Activated CD8-positive, alpha-beta memory T cell treated with anti-CD3 and anti-CD28 coated beads, Interleukin-2, amount 10 ng/mL, durations not matched to agents 7 days and 5 days (primary cell): ENCODE measurements at regions not wholly inside any gene's neighbourhood (a gene's known extent, or its start where the extent isn't known, plus 50 kb on each side); places are given as distances from the start of the nearest gene placed in this dataset.
"Not testable (repeated sequence)": the region's sequence is repeated elsewhere in the genome, so short reads cannot be mapped to it uniquely, and the experiment has no call there.

Source experiments
- ATAC-seq: fragments of 150-1000 bp; cut with Tn5 transposase; one replicate; pipeline ENCODE4 v1.10.0; 2021; ENCODE audit warnings: moderate library complexity
- CTCF ChIA-PET: fragments of 350-600 bp; sonication (Branson Sonifier 250); formaldehyde crosslinking; loops from one replicate; lab custom pipeline; 2021; ENCODE audit warnings: antibody characterized with exemption; lab: Charles Lee
- DNase-seq: peaks from one replicate; pipeline ENCODE4 v3.0.0-alpha.2; 2020
- H3K27ac Mint-ChIP-seq: one replicate; pipeline ENCODE4 v1.8.0; 2021; ENCODE audit warnings: mild to moderate bottlenecking, mixed read lengths
- H3K27me3 Mint-ChIP-seq: one replicate; pipeline ENCODE4 v1.8.0; 2021; ENCODE audit warnings: mixed read lengths
- H3K36me3 Mint-ChIP-seq: one replicate; pipeline ENCODE4 v1.8.0; 2021; ENCODE audit warnings: mild to moderate bottlenecking, mixed read lengths
- H3K4me1 Mint-ChIP-seq: one replicate; pipeline ENCODE4 v1.8.0; 2021; ENCODE audit warnings: mixed read lengths
- H3K4me3 Mint-ChIP-seq: one replicate; pipeline ENCODE4 v1.8.0; 2021; ENCODE audit warnings: mild to moderate bottlenecking, moderate library complexity, mixed read lengths
- H3K9me3 Mint-ChIP-seq: one replicate; pipeline ENCODE4 v1.8.0; 2022; ENCODE audit warnings: low read depth, mixed read lengths

DNA sequence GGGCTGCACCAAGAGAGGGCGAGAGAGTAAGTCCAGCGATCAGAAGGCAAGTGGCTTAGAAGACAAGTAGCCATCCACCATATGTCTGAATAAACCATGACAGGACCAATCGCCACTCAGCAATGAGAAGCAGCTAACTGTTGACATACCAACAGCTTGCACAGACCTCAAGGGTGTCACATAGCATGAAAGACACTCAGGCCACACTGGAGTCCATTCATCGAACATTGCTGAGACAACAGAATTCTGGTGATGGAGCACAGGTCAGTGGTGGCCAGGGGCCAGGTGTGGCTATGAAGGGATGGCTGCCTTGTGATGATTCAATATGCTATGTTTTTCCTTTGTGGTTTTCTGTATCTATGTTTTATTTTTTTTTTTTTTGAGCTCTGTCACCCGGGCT lies 236.2 kb upstream of the FRG2C start:
- H3K9me3 Mint-ChIP-seq, H3K36me3 Mint-ChIP-seq, DNase-seq, H3K27me3 Mint-ChIP-seq, CTCF ChIA-PET, H3K27ac Mint-ChIP-seq, H3K4me3 Mint-ChIP-seq, ATAC-seq: not testable (repeated sequence)
- H3K4me1 Mint-ChIP-seq, result peaks cover 12% of the 10 kb centered on the region

DNA sequence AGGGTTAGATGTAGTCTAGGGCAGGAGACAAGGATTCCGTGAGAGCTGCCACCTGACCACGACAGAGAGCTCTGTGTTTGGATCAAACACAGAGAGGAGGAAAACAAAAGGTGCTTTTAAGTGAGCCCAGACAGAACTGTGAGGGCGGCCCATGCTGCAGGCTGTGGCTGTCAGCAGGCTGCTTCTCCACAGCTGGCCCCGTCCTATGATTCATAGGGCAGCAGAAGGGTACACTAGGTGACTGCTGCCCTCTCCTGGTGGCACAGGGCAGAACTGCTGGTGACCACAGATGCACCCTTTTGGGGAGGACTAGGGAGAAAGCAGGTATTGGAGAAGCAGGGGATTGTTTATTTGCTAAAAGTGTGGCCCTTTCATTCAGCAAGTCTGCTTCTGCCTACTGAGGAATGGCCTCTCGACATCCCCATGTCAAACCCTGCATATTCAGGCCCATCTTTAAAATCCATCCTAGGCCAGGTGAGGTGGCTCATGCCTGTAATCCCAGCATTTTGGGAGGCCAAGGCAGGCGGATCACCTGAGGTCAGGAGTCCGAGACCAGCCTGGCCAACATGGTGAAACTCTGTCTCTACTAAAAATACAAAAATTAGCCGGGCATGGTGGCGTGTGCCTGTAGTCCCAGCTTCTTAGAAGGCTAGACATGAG lies 234.4 kb upstream of the FRG2C start:
- not testable (repeated sequence) for H3K36me3 Mint-ChIP-seq, H3K4me3 Mint-ChIP-seq, H3K27me3 Mint-ChIP-seq, H3K9me3 Mint-ChIP-seq
- peak; percentile 47 for ATAC-seq
- CTCF ChIA-PET, result interaction anchor here (1.0 to 2.5 kb wide), 2 partner anchors 8 to 238 kb away, joined by 4 to 17 read pairs; no protein-coding TSS in a partner anchor
- H3K4me1 Mint-ChIP-seq, result peaks cover 27% of the 10 kb centered on the region
- H3K27ac Mint-ChIP-seq, result peak overlapping the region; percentile 64
- DNase-seq, result peak; percentile 83

DNA sequence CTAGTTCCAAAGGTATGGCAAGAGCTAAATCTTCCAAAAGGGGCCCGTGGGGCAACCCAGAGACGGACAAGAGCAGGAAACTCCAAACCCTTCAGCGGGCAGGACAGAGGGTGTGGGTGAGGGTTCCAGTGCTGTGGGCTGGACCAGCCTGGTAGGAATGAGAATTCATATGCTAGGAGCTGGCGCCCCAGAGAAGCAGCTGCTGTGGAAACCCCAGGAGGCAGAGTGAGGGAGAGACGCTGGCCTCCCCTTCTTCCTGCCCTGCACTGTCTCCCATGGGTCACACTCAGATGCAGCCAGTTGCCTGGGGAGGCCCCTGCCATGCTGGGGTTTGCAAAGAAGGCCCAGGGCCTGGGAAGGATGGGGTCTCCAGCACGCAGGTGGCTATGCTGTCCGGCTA lies 233.7 kb upstream of the FRG2C start:
- peaks cover 27% of the 10 kb centered on the region for H3K4me1 Mint-ChIP-seq
- CTCF ChIA-PET, result interaction anchor here (1.0 to 2.5 kb wide), 2 partner anchors 9 to 238 kb away, joined by 4 to 17 read pairs; no protein-coding TSS in a partner anchor
- H3K27me3 Mint-ChIP-seq, H3K9me3 Mint-ChIP-seq, ATAC-seq, H3K4me3 Mint-ChIP-seq, H3K27ac Mint-ChIP-seq, H3K36me3 Mint-ChIP-seq, DNase-seq: not testable (repeated sequence)

DNA sequence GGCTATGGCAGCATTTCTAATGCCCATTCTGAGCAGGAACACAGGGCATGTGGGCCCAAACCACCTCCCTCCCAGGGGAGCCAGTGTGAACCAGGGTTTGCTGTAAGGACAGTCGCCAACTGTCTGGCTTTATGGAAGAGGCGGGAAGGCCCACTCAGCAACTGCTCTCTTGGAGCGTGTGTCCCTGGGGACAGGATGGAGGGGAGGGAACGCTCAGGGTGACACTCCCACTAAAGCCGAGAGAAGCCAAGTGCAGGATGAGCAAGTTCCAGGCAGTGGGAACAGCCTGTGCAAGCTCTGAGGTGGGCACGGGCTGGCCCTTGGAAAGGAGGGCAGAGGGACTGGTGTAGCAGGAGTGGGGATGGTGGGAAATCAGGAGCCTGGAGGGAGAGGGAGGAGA lies 233.0 kb upstream of the FRG2C start:
- H3K4me3 Mint-ChIP-seq, H3K27me3 Mint-ChIP-seq, ATAC-seq, DNase-seq, H3K36me3 Mint-ChIP-seq, H3K9me3 Mint-ChIP-seq, H3K27ac Mint-ChIP-seq: not testable (repeated sequence)
- H3K4me1 Mint-ChIP-seq, result peaks cover 29% of the 10 kb centered on the region
- CTCF ChIA-PET, result interaction anchor here (1.0 to 2.5 kb wide), 2 partner anchors 10 to 239 kb away, joined by 4 to 17 read pairs; no protein-coding TSS in a partner anchor

DNA sequence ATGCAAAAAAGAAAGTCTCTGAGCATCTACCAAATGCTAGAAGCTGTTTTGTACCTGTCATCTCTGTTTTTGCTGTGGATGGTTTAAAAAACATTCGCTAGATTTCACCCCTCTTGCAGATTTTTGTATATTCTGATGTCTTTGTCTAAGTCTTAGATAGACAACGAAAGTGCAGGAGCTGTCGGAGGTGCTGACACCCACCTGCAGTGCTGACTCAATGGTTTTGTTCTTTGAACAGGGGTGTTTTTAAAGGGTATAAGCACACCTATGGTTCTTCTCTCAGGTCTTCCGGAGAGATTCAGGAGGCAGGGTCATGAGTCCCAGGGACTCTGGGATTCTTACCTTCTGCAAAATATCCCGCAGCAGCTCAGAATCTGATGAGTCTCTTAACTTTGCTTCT lies 231.7 kb upstream of the FRG2C start:
- H3K4me1 Mint-ChIP-seq, result peaks cover 34% of the 10 kb centered on the region
- H3K36me3 Mint-ChIP-seq, result not testable (repeated sequence)

DNA sequence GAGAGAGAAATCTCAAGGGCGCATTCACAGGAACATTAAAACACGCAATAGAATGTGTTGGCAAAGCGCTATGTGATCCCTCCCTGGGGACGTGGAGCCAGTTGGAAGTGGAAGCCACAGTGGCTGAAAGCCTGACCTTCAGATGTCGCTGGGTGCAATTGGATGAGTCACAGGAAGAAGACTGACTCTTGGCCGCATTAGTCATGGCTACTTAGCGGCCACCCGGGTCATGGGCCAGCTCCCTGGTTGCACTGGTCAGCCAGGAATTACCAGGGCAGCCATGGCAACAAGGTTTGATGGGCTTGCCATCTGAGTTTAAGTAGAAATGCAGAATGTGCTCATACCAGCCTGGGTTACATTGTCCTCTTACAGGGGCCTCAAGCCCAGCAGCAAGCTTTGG lies 231.2 kb upstream of the FRG2C start:
- CTCF ChIA-PET, result interaction anchor here (0.8 kb wide), 1 partner anchor 1925 kb away, joined by 3 read pairs; no protein-coding TSS in a partner anchor
- not testable (repeated sequence) for H3K27me3 Mint-ChIP-seq, H3K4me3 Mint-ChIP-seq, H3K36me3 Mint-ChIP-seq, H3K9me3 Mint-ChIP-seq, DNase-seq, ATAC-seq, H3K27ac Mint-ChIP-seq
- H3K4me1 Mint-ChIP-seq, result peaks cover 34% of the 10 kb centered on the region

More for the DNA sequence above, 231.7 kb upstream of the FRG2C start:
- not testable (repeated sequence) for H3K9me3 Mint-ChIP-seq, H3K4me3 Mint-ChIP-seq, H3K27ac Mint-ChIP-seq, DNase-seq, ATAC-seq, H3K27me3 Mint-ChIP-seq
- CTCF ChIA-PET, result interaction anchor here (0.8 kb wide), 1 partner anchor 1925 kb away, joined by 3 read pairs; no protein-coding TSS in a partner anchor

DNA sequence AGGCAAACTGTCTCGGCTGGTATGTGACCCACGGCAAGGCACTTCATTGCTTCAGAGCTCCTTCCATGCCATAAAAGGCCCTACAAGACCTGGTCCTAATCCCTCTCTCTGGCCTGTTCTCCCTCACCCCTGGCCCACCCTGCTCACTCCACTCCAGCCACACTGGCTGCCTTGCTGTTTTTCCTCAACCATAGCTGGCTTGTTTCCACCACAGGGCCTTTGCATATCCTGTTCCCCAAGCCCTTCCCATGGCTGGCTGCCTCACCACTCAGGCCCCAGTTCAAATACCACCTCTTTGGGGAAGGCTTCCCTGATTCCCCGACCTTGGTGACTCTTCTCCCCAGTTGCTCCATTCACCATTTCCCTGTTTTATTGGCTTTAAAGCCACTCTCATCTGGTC lies 230.8 kb upstream of the FRG2C start:
- CTCF ChIA-PET, result interaction anchor here (0.8 kb wide), 1 partner anchor 1925 kb away, joined by 3 read pairs; no protein-coding TSS in a partner anchor
- H3K9me3 Mint-ChIP-seq, DNase-seq, H3K27me3 Mint-ChIP-seq, H3K36me3 Mint-ChIP-seq, ATAC-seq, H3K4me3 Mint-ChIP-seq: not testable (repeated sequence)
- H3K27ac Mint-ChIP-seq, result peak overlapping the region; percentile 24
- H3K4me1 Mint-ChIP-seq, result peaks cover 34% of the 10 kb centered on the region

DNA sequence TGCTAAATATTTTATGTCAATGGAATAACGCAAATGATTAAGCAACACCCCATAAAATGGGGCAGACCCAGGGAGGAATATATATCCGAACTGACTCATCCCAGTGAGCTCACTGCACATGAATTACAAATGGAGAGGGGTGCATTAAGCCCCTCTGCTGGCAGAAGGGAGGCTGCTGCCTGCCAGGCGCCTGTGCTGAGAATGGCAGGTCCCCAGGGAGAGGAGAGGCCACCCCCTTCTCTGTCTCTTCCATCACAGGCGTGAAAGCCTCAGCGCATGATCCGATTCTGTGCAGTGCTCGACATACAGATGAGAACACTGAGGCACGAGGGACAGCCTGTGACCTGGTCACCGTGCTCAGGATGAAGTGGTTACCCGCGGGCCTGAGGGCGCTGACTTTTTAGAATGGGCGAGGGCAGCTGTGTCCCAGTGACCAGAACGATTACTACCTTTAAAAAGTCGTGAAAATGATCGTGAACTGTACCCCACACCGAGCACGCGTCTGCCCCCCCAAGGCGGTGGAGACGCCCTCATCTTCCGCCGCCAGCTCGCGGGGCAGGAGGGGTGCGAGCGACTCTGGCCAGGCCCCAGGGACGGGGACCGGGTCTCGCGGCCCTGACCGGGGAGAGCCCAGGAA lies 229.7 kb upstream of the FRG2C start:
- H3K36me3 Mint-ChIP-seq, ATAC-seq, H3K9me3 Mint-ChIP-seq, H3K27me3 Mint-ChIP-seq, DNase-seq: not testable (repeated sequence)
- CTCF ChIA-PET, result interaction anchor here (1.2 to 1.4 kb wide), 2 partner anchors 11 to 12 kb away, joined by 3 read pairs; no protein-coding TSS in a partner anchor
- Mint-ChIP-seq H3K4me3 (peak overlapping the region; percentile 94), H3K27ac (peak overlapping the region; percentile 78), H3K4me1 (peaks cover 28% of the 10 kb centered on the region)

DNA sequence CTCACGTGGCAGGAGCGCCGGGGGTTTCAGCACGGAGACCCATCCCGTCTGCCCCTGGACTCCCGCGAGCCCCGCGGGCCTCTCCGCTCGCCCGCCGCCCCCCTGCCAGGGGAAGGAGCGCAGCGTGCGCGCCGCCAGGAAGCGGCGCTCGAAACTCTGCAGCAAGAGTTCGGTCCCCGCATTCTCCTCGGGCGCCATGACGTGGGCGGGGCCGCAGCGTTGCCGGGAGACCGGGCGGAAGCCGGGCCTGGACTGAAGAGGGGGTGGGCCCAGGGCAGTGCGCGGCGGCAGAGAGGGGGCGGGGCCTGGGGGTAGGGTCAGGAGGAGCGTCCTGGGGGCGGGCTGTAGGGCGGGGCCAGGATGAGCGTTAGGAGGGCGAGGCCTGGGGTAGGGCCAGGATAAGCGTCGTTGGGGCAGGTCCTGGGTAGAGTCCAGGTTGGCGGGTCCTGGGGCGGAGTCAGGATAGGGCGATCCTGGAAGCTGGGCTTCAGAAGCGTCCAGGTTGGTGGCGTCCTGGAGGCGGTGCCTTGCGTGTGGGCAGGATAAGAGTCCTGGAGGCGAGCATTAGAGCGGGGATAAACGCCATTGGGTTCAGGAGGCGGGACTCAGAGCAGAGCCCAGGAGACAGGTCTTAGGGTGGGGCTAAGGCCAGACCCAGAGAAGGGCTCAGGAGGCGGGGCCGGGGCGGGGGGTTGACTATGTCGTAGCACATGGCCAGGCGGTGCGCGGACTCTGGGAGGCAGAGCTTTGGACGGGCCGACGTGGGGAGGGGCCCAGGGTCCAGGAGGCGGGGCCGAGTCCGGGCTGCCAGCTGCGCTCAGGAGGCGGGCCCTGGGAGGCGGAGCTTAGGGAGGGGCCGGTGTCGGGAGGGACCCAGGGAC lies 229.0 kb upstream of the FRG2C start:
- DNase-seq, result peak; percentile 98
- peak; percentile 100 for ATAC-seq
- H3K9me3 Mint-ChIP-seq, H3K36me3 Mint-ChIP-seq, H3K27me3 Mint-ChIP-seq: not testable (repeated sequence)
- CTCF ChIA-PET, result interaction anchor here (1.2 to 1.4 kb wide), 2 partner anchors 10 to 13 kb away, joined by 3 read pairs; no protein-coding TSS in a partner anchor
- Mint-ChIP-seq H3K27ac (peak overlapping the region; percentile 100), H3K4me1 (peaks cover 24% of the 10 kb centered on the region), H3K4me3 (peak overlapping the region; percentile 94)

DNA sequence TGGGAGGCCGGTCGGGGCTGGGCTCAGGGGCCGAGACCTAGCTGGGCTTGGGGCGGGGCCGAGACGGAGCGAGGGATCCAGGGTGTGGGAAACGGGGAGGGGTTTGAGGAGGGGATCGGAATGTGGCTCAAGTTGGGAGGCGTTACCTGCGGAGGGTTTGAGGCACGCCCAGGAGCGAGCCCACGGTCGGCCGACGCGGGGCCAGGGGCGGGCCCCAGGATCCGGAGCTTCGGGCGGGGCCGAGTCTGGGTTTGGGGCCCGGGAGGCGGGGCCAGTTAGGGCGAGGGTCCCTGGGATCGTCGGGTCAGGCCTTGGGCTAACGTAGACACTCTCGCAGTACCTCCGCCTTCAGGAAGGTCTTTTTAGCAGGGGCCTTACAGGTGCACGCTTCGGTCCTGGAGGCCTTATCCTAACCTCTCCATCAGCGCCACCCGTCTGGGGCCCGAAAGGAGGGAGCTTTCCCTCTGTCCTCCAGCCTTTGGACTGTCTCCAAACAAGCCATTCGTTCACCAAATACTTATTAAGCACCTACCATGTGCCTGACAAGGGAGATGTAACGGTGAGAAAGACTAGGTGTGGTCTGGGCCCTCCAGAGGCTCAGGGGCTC lies 228.2 kb upstream of the FRG2C start:
- Mint-ChIP-seq H3K27ac (peak overlapping the region; percentile 100), H3K4me1 (peaks cover 24% of the 10 kb centered on the region), H3K4me3 (peak overlapping the region; percentile 94)
- not testable (repeated sequence) for DNase-seq, H3K27me3 Mint-ChIP-seq, H3K36me3 Mint-ChIP-seq, ATAC-seq, H3K9me3 Mint-ChIP-seq
- CTCF ChIA-PET, result interaction anchor here (1.4 kb wide), 1 partner anchor 14 kb away, joined by 3 read pairs; no protein-coding TSS in a partner anchor

DNA sequence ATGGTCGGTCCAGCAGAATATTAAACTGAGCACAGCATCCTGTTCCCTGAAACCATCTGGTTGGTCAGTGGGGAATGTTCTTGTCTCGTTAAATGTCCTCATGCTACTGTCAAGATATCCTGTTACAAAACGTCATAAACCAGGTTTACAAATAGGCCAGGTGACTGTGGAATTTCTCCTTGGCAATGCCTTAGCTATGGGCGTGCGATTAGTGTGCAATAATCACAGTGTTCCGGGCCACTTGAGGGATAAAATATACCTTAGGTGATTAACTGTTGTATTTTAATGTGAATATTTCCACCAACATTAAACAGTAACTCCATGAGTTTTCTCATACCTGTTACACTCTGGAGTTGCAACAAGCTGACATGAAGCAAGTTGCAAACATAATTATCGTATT lies 223.1 kb upstream of the FRG2C start:
- H3K4me1 Mint-ChIP-seq, H3K27me3 Mint-ChIP-seq, CTCF ChIA-PET, H3K4me3 Mint-ChIP-seq, ATAC-seq, H3K27ac Mint-ChIP-seq, H3K9me3 Mint-ChIP-seq, DNase-seq, H3K36me3 Mint-ChIP-seq: not testable (repeated sequence)

DNA sequence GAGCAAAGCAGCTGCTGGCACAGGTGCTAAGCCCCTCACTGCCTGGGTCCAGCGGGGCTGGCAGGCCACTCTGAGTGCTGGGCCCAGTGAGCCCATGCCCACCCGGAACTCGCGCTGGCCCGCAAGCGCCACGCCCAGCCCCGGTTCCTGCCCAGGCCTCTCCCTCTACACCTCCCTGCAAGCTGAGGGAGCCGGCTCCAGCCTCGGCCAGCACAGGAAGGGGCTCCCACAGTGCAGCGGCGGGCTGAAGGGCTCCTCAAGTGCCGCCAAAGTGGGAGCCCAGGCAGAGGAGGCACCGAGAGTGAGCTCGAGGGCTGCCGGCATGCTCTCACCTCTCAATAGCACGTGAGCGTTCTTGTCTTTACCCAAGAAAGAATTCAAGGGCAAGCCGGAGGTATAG lies 219.5 kb upstream of the FRG2C start:
- H3K9me3 Mint-ChIP-seq, H3K27me3 Mint-ChIP-seq, ATAC-seq, H3K27ac Mint-ChIP-seq, DNase-seq, H3K36me3 Mint-ChIP-seq, H3K4me1 Mint-ChIP-seq, H3K4me3 Mint-ChIP-seq: not testable (repeated sequence)
- CTCF ChIA-PET, result interaction anchor here (1.0 kb wide), 1 partner anchor 10 kb away, joined by 3 read pairs; no protein-coding TSS in a partner anchor
